H1 (cell line): ENCODE measurements at regions not wholly inside any gene's neighbourhood (a gene's known extent, or its start where the extent isn't known, plus 50 kb on each side); places are given as distances from the start of the nearest gene placed in this dataset.

Experiments used
- HDAC6 ChIP-seq: IDR thresholded peaks from one replicate; pipeline ENCODE4 v1.7.1; 2012; ENCODE audit warnings: low read depth, mild to moderate bottlenecking, inconsistent platforms, low read length, moderate library complexity
- NANOG ChIP-seq: IDR thresholded peaks from 2 replicates; pipeline ENCODE4 v1.6.1; 2011; ENCODE audit warnings: low read length, low read depth, mild to moderate bottlenecking, inconsistent platforms; ENCODE audit not compliant: insufficient read depth, poor library complexity, severe bottlenecking
- PHF8 ChIP-seq: fragments of 200-600 bp; sonication (generic); conservative IDR thresholded peaks from 2 replicates; pipeline ENCODE4 v1.7.1; 2012; ENCODE audit warnings: low read depth, mild to moderate bottlenecking, inconsistent platforms, low read length, moderate library complexity
- YY1 ChIP-seq: IDR thresholded peaks from 2 replicates; pipeline ENCODE4 v1.6.1; 2011; ENCODE audit warnings: low read depth, mild to moderate bottlenecking, low read length
- ZNF274 ChIP-seq: IDR thresholded peaks from 2 replicates; pipeline ENCODE4 v1.7.0; 2012; ENCODE audit warnings: low read length, borderline replicate concordance; ENCODE audit errors: extremely low read depth

GRCh38 chr12:86903159-86903558 lies 647.0 kb upstream of the MGAT4C start (continued):
- no peak for TF ChIP-seq NANOG
- no peak for TF ChIP-seq YY1
- no peak for TF ChIP-seq HDAC6
- no peak for TF ChIP-seq PHF8
- TF ChIP-seq ZNF274 = no peak
- TF ChIP-seq, all 59 proteins: peak for 0
